ENCODE measurements at regions not wholly inside any gene's neighbourhood (a gene's known extent, or its start where the extent isn't known, plus 50 kb on each side); places are given as distances from the start of the nearest gene placed in this dataset.
"Not testable (repeated sequence)": the region's sequence is repeated elsewhere in the genome, so short reads cannot be mapped to it uniquely, and the experiment has no call there.

DNA sequence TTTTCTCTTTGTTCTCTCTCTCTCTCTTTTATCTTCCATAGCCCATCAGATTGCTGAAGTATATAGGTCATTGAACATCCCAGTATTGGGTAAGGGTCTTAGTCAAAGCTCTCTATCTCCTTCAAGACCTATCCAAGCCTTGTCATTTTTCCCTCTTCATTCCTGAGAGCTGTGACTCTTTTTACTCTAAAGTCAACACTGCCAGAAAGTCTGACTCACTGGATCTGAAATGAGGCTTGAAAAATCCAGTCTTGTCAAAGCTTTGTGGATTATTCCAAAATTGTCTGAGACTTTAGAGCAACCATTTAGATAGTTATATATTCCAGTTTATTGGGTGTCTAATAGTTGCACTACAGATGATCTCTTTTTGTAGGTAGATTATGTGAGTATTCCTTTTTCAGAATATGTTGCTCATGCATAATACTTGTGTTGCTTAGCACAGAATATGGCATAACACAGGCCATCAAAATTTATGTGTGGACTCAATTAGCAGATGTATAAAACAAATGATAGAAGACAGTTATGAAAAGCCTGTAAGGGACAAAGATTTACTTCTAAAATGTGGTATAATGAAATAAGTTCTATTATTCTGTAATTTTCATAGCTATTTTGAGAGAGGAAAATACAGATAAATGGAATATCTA lies 389.3 kb upstream of the PCDH9 start:
- no peak for DNase-seq

DNA sequence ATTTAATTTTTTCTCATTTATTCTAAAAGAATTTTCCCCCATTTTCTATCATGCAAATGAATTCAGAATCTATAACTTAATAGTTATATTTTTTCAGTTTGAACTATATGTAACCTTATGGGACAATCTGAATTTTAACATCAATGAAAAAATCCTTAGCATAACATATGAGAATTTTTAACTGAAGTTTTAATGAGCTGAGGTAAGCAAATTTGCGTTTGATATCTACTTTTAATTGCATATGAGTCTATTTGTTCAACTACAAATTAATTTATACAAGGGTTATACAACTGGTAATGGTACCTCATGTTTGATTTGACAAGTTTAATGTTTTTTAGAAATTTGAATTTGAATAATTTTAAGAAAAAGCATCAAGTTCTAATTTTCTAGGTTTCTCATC lies 384.4 kb upstream of the PCDH9 start:
- no peak for DNase-seq

DNA sequence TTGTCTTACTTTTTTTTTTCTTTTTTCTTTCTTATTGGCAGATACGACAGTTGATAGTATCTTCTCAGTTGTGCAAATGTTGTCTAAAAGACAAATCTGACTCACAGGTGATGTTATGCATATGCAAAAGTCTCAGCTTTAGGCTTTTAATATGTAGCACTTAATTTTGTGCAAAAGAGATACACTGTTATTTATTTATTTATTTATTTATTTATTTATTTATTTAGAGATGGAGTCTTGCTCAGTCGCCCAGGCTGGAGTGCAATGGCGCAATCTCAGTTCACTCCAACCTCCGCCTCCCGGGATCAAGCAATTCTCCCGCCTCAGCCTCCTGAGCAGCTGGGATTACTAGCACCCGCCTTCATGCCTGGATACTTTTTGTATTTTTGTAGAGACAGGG lies 383.9 kb upstream of the PCDH9 start:
- no peak for DNase-seq

DNA sequence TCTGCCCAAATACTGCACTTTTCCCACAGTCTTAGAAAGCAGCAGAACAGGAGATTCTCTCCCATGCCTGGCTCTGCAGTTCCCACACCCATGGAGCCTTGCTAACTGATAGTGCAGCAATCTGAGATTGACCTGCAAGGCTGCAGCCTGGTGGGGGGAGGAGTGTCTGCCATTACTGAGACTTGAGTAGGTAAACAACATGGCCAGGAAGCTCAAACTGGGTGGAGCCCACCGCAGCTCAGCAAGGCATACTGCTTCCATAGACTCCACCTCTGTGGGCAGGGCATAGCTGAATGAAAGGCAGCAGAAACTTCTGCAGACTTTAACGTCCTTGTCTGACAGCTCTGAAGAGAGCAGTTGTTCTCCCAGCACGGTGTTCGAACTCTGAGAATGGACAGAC lies 358.5 kb upstream of the PCDH9 start:
- no peak for DNase-seq

DNA sequence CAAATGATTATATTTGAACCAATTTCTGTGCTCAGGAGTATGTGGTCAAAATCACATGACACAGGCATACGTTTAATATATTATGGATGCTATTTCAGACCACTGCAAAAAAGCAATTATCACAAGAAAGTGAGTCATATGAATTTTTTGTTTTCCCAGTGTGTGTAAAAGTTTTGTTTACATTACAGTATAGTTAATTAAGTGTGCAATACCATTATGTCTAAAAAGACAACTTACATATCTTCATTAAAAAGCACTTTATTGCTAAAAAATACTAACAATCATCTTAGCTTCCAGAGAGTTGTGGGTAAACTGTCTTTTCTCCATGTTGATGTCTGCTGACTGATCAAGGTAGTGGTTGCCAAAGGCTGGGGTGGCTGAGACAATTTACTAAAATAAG lies 347.2 kb upstream of the PCDH9 start:
- no peak for DNase-seq

DNA sequence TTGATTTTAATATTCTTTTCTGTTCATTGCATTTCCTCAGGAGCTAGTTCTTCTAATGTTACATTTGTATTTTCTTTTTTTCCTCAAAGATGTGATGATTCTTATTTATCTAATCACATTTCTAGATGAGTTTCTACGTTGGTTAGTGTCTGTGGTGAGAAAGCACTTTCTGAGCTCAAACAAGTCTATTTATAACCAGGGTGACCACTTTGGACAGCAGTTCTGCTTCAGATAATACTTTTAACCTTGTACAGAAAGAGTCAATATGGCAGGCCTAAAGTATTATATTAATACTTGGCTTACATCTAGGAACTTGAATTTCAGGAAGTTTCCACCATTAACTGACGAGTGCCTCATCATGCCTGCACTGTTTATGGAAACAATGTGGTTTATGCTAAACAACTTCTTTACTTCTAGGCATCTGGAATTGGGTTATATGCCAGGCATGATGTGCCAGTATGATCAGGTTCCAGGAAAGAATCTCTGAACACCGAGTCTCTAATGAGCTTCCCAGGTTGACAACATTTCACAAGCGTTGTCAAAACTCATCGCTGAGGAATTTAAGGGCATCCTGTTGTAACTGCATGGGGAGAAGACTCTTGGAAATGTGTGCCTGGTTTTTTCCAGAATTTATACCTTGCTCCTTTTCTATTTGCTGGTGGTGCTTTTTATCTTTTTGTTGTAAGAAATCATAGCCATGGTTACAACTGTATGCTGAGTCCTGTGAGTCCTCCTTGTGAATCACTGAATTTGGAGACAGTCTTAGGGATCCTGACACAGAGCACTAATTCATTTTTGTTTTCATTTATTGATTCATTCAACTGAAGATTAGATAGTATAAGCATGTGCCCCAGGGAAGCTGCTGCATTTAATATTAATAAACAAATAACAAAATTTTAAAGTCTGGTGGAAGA lies 344.4 kb upstream of the PCDH9 start:
- DNase-seq, result no peak

DNA sequence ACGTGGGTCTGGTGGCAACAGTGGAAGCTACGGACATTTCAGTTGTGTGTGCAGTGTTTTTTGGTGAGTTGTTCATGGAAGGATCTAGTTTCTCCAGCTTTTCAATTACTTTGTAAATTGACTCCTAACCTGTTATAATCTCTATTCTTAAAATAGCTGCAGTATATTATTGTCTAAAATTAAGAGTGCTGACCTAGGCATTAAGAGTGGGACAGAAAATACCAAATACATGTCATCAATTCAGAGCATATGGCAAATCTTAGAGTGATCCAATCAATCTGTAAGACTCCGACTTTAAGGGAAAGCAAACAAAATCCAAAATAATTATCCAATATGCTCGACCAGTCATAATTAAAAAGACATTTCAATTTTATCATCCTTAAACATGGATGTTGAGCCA lies 338.1 kb upstream of the PCDH9 start:
- no peak for DNase-seq

DNA sequence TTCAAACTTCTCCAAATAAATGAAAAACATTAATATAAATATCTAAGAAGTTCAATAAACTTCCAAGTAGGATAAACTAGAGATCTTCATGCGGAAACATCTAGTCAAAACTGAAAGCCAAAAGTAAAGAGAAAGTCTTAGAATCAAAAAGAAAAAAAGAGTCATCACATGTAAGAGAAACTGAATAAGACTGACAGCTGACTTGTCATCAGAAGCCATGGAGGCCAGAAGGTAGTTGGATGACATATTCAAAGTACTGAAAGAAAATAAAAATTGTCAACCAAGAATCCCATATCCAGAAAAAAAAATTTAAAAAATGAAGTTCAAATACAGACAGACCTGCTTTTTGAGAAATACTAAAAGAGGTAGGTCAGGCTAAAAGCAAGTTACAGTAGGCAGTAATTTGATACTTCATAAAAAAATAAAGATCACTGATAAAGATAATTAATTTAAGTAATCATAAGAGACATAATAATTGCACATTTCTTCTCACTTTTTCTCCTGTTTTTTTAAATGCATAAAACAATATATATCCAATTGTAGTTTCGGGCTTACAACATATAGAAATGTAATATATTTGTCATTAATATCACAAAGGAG lies 327.6 kb upstream of the PCDH9 start:
- DNase-seq, result no peak

DNA sequence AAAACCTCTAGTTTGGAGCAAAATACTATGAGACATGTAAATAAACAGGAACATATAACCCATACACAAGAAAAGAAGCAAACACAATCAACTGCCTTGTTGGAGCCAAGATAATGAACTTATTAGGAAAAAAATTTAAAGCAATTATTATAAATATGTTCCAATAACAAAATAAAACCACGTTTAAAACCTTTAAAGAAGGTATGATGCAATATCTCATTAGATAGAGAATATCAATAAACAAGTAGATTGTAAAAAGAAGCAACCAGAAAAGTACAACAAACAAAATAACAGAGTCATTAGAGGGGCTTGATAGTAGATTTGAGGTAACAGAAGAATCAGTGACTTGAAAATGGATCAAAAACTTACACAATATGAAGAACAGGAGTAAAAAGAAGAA lies 327.0 kb upstream of the PCDH9 start:
- DNase-seq, result no peak

DNA sequence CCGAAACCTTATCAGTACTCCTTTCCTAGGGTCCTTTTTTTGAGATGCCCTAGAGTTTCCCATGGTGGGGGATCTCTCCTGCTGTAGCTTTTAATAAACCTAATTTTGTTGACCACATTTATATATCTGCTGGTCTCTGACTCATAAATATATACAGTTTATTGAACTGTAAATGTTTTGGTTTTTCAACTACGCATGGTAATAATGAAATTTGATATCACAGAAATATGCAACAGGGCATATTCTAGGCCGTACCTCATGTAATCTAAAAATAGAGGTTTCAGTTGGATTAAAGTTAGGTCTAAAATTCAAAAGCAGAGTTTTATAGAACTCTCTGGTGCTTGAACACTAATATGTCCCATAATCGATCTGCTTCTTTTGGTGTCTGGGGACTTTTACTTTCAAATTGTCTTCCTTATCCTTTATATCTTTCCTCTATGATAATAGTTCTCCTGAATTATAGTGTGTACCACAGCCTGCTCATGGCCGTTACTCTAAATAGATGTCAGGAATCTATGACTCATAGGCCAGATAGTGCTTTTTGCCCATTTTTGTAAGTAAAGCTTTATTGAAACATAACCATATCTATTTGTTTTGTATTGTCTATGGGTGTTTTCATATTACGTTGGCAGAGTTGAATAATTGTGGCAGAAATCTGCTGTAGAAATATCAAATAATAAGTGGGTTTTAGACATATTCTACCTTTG lies 324.8 kb upstream of the PCDH9 start:
- DNase-seq, result no peak

DNA sequence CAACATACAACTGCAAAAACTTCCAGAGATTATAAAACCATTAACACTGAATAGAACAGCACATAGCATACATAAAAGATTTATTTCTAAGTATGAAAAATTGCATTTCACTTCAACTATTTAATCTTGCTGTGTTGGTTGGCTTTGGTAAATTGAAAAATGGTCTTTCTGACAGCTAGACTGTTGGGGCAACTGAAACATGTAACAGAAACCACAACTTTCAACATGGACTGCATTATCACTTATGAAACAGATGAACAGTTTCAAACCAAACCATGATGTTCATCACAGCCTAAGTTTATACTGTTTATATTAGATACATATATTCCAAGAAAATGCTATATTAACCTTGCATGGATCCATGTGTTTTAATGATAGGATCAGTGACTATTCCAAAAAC lies 324.1 kb upstream of the PCDH9 start:
- no peak for DNase-seq

DNA sequence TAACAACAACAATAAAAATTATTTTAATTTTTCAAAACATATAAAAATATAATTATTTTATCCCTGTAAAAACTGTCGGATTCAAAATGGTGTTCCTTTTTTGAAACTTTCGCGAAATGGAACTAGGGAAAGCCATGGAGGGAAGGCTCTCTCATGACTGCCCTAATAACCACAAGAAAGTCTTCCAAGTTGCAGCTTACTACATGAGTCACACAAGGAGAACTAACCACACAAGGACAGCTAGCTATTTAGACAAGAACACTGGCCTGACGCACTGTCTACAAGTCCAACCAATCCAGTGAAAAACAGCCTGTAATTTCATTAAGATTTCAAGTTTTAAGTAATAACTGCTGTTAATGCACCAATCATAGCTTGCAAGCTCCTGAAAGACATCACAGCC lies 319.2 kb upstream of the PCDH9 start:
- no peak for DNase-seq

DNA sequence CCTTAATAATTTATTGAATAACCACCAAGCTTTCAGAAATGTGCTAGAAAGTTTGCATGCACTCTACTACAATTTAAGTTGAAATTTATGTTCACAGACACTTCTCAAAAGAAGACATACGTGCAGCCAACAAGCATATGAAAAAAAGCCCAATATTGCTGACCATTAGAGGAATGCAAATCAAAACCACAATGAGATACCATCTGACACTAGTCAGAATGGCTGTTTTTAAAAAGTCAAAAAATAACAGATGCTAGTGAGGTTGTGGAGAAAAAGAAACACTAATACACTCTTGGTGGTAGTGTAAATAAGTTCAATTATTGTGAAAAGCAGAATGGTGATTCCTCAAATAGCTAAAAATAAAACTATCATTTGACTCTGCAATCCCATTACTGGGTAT lies 308.8 kb upstream of the PCDH9 start:
- DNase-seq, result no peak

DNA sequence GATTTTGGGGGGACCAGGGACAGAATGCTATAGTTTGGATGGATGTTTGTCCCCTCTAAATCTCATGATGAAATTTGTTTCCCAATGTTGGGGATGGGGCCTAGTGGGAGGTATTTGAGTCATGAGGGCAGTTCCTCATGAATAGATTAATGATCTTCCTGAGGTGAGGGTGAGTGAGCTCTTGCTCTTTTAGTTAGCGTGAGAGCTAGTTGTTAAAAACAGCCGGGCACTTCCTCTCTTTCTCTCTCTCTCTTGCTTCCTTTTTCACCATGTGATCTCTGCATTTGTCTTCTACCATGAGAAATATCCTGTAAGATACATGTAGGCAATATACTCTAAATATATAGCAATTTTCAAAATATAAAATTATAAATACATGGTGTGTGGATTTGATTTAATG lies 290.8 kb upstream of the PCDH9 start:
- no peak for DNase-seq

DNA sequence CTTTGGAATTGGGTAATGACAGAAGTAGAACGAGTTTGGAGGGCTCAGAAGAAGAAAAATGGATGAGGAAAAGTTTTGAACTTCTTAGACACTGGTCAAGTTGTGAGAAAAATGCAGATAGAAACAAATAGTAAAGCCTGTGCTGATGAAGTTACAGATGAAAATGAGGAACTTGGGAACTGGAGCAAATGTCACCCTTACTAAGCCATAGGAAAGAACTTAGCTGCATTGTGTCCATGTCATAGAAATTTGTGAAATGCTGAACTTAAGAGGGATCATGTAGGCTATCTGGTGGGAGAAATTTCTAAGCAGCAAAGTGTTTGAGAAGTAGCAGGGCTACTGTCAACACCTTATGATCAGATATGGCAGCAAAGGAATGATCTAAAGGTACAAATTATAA lies 289.2 kb upstream of the PCDH9 start:
- DNase-seq, result no peak

DNA sequence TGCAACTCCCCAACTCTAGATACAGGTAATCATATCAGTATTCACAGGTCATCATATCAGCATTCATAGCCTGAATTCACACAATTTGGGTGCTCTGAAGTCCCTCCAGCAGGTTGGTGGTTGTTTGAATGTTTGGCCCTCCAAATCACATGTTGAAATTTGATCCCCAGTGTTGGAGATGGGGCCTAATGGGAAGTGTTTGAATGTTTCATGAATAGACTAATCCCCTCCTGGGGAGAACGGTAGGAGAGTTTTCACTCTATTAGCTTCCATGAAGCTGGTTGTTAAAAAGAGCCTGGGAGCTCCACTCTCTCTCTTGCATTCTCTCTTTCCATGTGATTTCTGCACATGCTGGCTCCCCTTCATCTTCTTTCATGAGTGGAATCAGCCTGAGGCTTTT lies 288.6 kb upstream of the PCDH9 start:
- no peak for DNase-seq

DNA sequence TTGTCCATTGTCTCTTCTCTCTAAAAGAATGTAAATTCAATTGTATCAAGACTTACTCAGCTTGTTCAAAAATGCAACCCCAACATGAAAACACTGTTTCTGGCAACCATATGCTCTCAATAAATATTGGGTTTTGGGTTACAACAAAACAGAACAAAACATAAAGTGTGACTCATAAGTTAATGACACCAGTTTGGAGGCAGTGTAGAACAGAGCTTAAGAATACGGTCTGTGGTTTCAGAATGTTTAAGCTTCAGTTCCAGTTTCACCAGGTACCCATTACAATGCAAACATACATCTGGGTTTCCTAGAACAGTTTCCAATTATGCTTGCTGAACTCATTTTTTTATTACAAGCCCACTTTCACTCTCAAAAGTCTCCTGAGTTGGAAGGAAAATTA lies 285.8 kb upstream of the PCDH9 start:
- DNase-seq, result no peak

DNA sequence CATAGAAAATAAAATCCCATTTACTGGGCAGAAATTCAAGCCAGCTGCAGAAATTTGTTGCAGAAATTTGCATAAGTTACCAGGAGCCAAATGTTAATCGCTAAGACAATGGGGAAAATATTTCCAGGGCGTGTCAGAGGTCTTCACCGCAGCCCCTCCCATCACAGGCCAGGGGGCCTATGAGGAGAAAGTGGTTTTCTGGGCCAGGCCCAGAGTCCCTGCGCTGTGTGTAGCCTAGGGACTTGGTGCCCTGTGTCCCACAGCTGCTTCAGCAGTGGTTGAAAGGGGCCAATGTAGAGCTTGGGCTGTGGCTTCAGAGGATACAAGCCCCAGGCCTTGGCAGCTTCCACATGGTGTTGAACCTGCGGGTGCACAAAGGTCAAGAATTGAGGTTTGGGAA lies 278.9 kb upstream of the PCDH9 start:
- DNase-seq, result no peak

DNA sequence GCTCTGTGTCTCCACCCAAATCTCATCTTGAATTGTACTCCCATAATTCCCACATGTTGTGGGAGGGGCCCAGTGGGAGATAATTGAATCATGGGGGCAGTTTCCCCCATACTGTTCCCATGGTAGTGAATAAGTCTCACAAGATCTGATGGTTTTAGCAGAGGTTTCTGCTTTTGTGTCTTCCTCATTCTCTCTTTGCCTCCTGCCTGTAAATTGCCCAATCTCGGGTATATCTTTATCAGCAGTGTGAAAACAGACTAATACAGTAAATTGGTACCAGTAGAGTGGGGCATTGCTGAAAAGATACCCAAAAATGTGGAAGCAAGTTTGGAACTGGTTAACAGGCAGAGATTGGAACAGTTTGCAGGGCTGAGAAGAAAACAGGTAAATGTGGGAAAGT lies 278.1 kb upstream of the PCDH9 start:
- not testable (repeated sequence) for DNase-seq

DNA sequence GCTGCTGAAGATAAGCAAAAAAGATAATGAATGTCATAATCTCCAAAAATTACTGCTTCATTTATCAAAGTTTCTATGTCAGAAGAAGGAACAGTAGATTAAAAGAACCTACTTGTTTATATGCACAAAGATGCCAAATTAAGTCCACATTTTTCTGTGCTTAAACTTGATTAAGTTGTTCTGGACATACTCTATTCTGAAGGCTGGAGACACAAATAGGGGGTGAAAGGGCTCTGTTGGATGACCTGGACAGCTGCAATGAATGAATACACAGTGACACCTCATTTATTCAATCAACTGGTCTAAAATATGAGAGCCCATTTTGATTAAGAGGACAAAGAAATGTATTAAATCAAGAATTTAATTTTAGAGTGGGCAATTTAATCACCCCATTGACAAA lies 276.3 kb upstream of the PCDH9 start:
- no peak for DNase-seq

DNA sequence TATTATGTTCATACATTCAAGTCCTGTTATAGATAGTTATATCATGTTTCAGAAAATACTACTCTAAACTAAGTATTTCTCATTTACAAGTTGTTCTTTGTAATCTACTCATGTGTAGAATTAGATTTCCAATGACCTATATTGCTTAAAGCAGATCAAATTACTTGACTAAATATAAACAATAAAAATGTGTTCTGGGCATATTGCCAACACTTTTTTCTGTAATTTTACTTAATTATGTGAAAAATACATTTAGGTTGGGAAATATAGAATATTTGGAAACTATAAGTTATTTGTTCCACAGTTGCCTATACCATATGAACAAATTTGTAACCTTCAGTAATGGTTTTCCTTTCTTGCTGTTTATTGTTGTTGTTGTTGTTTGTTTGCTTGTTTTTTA lies 275.2 kb upstream of the PCDH9 start:
- DNase-seq, result no peak

DNA sequence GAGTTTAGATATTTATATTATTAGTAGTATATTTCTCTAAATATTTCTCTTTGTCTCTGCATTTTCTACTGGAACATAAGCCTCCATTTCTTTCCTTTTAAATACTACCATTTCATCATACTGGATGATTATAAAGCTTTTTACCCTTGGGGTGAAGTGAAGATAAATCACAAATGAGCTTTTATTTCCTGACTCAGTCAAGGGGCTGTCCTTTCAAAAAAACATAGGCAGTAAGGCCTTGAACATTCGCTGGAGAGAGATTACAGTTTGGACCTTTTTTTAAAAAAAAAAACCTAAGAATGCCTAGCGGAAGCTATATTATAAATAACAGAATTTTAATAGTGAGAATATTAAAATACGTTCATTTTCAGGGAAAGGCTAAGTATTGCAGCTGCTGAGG lies 268.8 kb upstream of the PCDH9 start:
- DNase-seq, result no peak

DNA sequence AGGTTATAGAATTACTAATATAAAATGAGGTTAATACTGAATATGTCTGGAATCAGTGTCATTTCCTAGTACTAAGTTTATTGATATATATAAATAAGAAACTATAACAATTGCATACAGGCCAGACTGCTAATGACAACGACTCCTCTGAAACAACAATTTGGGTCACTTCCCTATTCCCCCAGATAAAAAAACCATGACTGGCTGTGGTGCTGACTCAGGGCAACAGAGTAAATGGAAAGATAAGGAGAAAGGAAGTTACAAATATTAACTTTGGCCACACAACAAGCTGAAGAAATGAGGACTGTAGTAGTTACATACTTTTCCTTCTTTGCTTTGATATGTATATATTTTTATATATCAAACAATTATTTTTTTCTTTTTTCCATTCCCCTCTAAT lies 263.7 kb upstream of the PCDH9 start:
- no peak for DNase-seq

DNA sequence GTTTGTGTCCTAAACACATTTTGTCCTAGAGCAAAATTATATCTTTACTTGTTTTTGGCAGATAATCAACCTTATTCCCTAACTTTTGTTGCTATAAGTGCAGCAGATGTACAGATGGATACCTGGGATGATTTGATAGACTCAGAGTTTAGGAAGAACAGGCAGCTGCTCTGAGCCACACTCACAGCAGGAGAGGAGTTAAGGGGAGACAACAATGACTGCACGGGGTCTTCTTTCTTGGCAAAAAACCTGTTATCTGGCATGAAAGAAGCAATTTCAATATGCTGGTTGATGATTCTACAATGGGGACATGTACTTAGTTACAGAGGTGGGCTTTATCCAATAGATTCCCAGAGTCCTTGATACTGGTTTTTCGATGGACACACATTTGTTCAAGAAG lies 258.9 kb upstream of the PCDH9 start:
- DNase-seq, result no peak

Data from DMS79 (cell line).